ENCODE measurements at regions not wholly inside any gene's neighbourhood (a gene's known extent, or its start where the extent isn't known, plus 50 kb on each side); places are given as distances from the start of the nearest gene placed in this dataset.

DNA sequence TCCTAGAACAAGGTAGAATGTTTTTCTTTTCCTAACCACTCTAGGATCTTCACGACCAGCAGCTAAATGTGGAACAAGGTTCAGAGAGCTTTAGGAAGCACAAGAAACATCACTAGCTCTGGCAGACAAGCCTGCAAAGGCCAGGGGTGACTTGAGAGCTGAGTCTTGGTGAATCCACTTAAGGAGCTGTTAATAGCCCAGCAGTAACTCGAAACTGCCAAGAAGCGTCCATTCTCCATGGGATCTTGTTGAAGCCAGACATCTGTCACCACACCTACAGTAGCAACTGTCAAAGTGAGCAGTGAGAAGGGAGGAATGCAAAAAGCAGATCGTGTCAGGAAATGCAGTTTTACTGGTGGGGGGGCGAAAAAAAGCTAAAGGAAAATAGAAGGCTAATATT lies 87.2 kb downstream of the ATPSCKMT start:
- TF ChIP-seq, protein P1, sequence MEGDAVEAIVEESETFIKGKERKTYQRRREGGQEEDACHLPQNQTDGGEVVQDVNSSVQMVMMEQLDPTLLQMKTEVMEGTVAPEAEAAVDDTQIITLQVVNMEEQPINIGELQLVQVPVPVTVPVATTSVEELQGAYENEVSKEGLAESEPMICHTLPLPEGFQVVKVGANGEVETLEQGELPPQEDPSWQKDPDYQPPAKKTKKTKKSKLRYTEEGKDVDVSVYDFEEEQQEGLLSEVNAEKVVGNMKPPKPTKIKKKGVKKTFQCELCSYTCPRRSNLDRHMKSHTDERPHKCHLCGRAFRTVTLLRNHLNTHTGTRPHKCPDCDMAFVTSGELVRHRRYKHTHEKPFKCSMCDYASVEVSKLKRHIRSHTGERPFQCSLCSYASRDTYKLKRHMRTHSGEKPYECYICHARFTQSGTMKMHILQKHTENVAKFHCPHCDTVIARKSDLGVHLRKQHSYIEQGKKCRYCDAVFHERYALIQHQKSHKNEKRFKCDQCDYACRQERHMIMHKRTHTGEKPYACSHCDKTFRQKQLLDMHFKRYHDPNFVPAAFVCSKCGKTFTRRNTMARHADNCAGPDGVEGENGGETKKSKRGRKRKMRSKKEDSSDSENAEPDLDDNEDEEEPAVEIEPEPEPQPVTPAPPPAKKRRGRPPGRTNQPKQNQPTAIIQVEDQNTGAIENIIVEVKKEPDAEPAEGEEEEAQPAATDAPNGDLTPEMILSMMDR (conservative IDR thresholded peaks at IDR 0.05), result no peak
- no peak for TF ChIP-seq ZFX (IDR thresholded peaks at IDR 0.05)
